EH (cell line): ENCODE measurements at regions not wholly inside any gene's neighbourhood (a gene's known extent, or its start where the extent isn't known, plus 50 kb on each side); places are given as distances from the start of the nearest gene placed in this dataset.
"Not testable (repeated sequence)": the region's sequence is repeated elsewhere in the genome, so short reads cannot be mapped to it uniquely, and the experiment has no call there.

ENCODE experiments used
- DNase-seq: peaks from one replicate; pipeline ENCODE4 v3.0.0-alpha.2; 2015; ENCODE audit warnings: low read depth

DNA sequence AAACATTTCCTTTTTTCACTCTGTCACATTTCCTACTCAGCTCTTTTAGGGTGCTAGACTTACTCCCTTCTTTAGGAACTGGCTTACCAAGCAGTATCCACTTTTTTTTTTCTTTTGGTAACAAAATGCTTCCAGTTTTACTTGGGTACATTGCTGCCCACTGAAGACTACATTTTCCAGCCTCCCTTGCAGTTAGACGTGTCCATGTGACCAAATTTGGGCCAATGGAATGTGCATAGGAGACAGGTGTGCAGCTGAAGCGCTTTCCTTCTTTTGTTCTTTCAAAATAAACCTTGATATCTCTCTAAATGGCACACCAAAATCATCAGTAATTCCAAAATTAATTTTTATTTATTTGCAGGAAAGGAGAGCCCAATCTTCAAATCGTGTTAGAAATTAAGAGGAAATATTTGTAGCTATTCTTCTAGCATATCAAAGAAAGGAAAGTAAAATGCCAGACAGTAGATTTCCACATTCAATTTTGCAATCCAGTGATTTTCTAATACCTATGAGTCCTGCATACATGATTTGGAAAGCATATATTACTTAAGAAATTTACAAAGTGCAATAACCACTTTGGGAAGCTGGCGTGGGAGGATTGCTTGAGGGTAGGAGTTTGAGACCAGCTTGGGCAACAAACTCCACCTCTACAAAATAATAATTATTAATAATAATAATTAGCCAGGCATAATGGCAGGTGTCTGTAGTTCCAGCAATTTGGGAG, 422.0 kb upstream of the FRG2C start:
- no peak for DNase-seq

- DNase-seq, result no peak
These were observed 415.2 kb upstream of the FRG2C start for GRCh38 chr3:75248974-75249373.

GRCh38 chr3:75254685-75255084, 409.4 kb upstream of the FRG2C start:
- DNase-seq, result no peak

DNA sequence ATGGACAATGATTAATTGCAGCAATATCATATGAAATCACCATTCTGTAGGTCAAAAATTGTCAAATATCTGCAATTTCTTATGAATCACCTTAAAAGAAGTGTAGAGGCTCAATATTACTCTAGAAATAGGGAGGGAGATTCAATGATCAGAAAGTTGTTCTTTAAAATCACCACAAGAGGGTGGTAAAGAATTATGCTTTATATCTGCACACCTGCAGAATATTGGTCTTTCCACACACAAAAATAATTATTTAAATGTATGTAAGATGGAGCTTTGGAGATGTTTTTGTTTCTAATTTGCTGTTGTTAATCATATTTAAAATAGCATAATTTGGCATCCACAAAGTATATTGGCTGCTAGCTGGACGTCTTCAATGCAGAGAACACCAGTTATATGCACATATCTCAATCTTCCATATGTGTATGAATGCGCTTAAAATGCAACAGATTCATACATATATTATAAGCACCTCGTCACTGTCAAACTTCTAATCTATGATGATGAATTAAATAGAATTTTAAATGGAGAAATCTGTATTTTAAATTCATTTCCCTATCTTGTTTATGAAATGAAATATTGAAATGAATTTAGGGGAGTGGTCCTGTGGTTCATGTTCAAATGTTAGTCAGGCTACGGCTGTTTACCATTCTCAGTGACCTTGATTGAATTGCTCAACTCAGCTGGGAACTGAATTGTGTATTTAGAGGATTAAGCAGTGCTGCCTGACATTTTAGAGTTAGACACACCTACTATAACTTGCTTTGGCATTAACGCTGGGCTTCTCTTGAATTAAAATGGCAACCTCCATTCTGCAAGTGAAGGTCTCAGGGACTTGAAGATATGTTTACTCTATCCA, 405.1 kb upstream of the FRG2C start:
- peak; percentile 29 for DNase-seq

GRCh38 chr3:75260975-75261374, 403.2 kb upstream of the FRG2C start:
- not testable (repeated sequence) for DNase-seq

- DNase-seq, result no peak
These were observed 401.5 kb upstream of the FRG2C start for GRCh38 chr3:75262661-75263060.

GRCh38 chr3:75265897-75266296, 398.2 kb upstream of the FRG2C start:
- no peak for DNase-seq

DNA sequence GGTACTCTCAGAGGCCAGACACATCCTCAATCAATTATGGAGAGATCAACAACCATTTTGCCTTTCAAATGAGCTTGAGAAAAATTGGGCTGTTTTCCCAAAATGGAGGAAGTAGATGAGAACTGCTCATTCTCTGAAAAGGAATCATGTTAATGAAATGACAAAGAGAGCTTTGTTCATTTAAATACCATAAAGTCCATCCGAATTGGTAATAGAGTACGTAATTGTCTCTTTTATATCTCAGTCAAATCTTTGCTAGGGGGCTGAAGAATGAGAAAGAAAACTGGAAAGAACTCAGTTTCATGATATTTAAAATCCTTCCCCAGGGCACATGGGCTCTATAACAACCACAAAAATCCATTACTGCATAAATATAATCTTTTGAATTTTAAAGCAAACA, 395.6 kb upstream of the FRG2C start:
- DNase-seq, result not testable (repeated sequence)

- not testable (repeated sequence) for DNase-seq
These were observed 391.9 kb upstream of the FRG2C start for GRCh38 chr3:75272237-75272636.

GRCh38 chr3:75272691-75273090, 391.4 kb upstream of the FRG2C start:
- peak; percentile 54 for DNase-seq

DNA sequence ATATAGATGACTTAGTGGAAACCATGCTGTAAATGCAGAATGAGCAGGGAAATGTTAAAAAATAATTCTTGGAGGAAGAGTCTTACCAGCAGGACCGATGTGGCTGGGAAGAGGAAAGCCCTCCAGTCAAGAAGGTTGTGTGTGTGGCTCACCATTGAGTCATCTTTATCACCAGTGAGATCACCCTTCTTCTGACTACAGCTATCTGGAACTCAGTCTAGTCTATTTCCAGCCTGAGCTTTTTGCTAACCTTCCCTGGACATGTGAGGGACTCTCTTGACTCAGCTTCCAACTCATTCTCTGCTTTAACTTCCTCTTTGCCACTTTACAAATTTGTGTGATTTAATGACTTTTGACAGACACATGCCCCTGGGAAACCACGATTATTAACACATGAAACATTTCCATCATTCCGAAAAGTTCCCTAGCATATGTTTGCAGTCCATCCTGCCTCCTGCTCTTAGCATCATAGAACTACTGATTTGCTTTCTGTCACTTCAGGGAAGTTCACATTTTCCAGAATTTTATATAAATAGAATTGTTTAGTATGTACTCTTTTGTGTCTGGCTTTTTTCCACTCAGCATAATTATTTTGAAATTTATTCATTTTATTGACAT, 378.5 kb upstream of the FRG2C start:
- DNase-seq, result peak; percentile 95

GRCh38 chr3:75288972-75289574, 375.1 kb upstream of the FRG2C start:
- not testable (repeated sequence) for DNase-seq

- peak; percentile 56 for DNase-seq
These were observed 370.0 kb upstream of the FRG2C start for GRCh38 chr3:75294124-75294523.

DNA sequence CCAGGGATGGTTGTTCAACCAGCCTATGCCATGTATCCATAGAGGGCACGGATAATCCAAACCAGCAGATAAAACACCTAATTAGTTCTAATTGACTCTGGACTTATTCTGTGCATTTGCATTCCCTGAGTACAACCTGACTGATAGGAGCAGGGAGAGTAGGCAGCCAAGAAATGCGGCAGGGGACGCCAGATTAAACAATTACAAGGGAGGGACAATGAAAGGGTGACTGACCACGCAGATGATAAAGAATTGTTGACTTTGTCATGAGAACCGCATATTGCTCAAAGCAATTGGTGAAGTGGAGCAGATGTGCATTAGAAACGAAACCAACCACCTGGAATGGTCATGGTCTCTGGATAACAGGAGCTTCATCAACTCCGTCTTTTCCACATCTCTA, 369.1 kb upstream of the FRG2C start:
- DNase-seq, result no peak

GRCh38 chr3:75296858-75297257, 367.3 kb upstream of the FRG2C start:
- no peak for DNase-seq

DNA sequence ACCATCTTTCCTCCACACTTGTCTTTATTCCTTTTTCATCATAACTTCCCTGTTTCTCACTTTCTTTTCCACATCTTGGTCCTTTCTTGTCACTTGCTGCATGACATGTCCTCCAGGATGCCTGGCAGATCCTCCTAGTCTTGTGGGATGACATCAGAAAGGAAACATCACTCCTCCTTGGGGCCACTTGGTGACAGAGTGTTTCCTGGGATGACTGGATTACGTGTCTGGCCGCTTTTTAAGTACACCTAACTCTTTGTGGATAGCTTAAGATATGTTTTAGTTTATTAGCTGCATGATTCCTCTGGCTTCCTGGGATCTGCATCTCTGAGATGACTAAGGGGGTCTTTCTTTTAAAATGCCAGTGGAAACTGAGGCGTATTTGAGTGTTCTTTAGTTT, 363.5 kb upstream of the FRG2C start:
- no peak for DNase-seq

DNA sequence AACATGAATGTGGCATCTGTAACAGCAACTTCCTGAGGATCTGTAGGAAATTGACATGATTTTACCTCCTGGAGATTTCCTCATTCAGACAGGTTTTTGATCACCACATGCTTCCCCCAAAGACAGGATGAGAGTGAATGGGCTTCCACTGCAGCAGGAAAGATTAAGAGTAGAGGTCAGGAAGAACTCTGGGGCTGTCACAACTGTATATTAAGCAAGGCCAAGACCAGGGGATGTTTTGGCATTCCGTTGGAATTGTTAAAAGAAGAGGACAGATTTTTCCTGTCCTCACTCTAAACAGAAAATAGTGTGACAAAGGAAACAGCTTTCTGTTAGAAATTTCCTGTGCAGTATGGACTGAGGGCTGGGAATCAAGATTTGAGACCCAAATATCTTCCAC, 363.1 kb upstream of the FRG2C start:
- not testable (repeated sequence) for DNase-seq

DNA sequence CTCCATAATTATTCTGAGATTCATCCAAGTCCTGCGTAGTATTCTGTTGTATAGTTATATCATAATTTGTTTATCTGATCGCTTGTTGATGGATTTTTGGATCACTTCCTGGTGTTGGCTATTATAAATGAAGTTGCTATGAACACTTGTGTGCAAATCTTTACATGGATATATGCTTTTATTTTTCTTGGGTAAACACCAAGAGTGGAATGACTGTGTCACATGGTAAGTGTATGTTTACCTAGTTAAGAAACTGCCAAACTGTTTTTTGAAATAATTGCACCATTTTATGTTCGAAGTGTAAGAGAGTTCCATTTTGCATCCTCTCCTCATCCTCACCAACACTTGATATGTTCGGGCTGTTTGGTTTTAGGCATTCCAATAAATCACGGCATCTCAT, 360.4 kb upstream of the FRG2C start:
- DNase-seq, result no peak

DNA sequence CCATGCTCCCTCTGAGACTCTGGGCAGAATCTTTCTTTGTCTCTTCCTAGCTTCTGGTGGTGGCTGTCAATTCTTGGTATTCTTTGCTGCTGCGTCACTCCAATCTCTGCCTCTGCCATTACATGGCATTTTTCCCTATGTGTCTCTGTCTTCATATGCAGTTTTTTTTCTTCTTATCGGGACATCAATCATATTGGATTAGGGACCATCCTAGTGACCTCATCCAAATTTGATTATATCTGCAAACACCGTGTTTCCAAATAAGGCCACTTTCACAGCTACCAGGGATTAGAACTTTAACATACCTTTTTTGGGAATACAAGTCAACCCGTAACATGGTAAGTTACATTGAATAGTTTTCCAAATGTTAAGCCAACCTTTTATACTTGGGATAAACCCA, 358.2 kb upstream of the FRG2C start:
- no peak for DNase-seq

DNA sequence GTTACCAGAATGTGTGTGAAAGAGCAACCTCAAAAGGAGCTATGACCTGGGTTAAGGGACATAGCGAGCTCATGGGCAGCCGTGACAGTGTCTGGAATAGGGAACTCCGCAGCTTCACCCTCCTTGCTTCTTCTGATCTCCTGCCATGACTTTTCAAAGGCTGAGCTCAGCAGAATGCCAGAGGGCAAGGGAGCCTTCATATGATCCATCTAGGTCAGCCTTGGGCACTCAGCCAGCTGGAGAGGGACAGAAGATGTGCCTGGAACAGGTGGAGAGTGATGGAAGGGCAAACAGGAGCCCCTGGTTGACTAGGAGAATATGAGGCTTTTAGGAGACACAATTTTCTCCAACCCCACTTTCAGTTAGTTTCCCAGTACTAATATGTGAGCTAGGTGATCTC, 352.8 kb upstream of the FRG2C start:
- not testable (repeated sequence) for DNase-seq

GRCh38 chr3:75312469-75312868, 351.7 kb upstream of the FRG2C start:
- DNase-seq, result not testable (repeated sequence)

- DNase-seq, result not testable (repeated sequence)
These were observed 344.4 kb upstream of the FRG2C start for GRCh38 chr3:75319776-75320175.

DNA sequence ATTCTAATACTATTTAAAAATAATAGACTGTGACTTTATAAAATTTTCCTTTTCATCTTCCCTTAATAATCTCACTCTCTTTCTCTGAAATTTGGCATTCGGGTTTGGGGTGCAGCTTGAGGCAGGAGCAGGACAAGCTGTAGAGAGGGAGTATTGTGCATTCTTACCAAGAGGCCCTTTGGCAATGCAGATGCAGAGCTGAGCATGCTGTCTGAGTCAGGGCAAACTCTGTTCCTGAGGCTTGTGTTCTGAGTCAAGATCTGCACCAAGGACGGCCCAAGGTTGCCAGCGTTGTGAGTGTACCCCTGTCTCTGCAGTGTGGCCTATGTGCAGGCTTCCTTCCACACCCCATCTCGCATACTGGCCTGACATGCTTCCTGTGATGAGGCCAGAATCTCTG, 343.8 kb upstream of the FRG2C start:
- DNase-seq, result no peak
